Astrocyte (in vitro differentiated cells and primary cell): ENCODE measurements at regions not wholly inside any gene's neighbourhood (a gene's known extent, or its start where the extent isn't known, plus 50 kb on each side); places are given as distances from the start of the nearest gene placed in this dataset.

ENCODE experiments used
- EZH2 ChIP-seq: IDR thresholded peaks from 2 replicates; pipeline ENCODE4 v1.6.1; 2012; ENCODE audit warnings: mild to moderate bottlenecking, low read length, inconsistent platforms; ENCODE audit not compliant: insufficient read depth
- TF ChIP-seq, protein P1 (sequence below): IDR thresholded peaks from 2 replicates; pipeline ENCODE4 v1.5.1; 2011; ENCODE audit warnings: low read depth, mild to moderate bottlenecking, inconsistent platforms, low read length, moderate library complexity; ENCODE audit not compliant: insufficient read depth

DNA sequence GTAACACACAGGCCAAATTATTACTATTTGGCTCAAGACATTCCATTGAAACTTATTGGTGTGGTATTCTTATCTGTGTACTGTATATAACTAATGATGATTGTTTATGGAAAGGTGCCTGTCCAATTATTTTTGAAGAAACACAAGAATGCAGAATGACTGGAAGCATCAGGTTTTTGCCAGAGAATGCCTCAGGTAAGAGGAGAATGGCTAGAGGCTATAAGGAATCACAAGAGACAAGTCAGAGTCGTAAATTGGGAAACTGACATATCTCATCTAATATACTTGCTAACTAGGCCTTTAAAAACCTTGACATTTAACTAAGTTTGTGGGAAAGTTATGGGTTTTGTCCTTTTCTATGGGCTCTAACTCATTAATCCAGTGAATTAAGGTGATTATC, 69.3 kb upstream of the TTC29 start:
- TF ChIP-seq, protein P1, sequence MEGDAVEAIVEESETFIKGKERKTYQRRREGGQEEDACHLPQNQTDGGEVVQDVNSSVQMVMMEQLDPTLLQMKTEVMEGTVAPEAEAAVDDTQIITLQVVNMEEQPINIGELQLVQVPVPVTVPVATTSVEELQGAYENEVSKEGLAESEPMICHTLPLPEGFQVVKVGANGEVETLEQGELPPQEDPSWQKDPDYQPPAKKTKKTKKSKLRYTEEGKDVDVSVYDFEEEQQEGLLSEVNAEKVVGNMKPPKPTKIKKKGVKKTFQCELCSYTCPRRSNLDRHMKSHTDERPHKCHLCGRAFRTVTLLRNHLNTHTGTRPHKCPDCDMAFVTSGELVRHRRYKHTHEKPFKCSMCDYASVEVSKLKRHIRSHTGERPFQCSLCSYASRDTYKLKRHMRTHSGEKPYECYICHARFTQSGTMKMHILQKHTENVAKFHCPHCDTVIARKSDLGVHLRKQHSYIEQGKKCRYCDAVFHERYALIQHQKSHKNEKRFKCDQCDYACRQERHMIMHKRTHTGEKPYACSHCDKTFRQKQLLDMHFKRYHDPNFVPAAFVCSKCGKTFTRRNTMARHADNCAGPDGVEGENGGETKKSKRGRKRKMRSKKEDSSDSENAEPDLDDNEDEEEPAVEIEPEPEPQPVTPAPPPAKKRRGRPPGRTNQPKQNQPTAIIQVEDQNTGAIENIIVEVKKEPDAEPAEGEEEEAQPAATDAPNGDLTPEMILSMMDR, result no peak
- no peak for TF ChIP-seq EZH2
